ENCODE measurements at regions not wholly inside any gene's neighbourhood (a gene's known extent, or its start where the extent isn't known, plus 50 kb on each side); places are given as distances from the start of the nearest gene placed in this dataset.

DNA sequence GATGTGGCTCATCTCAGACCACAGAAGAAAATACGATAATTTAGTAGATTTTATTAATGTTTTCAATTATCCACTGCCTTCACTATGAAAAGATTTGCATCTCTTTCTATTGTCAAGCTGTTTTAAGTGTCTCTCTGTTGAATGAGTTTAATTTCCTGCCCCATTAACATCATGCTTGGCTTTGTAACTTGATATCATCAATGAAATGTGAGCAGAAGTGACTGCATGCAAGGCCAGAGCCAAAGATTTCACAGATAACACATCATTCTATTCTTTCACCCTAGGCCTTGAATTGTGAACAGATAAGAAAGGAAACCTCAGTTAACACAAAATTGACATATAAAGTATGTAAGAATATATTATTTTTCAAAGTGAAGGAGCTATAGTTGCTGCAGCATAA, 986.4 kb upstream of the CDH18 start:
- no peaks in the 10 kb centered on the region for H3K27me3 ChIP-seq (ENCODE audit: low read depth, low read length)
- no peak overlapping the region for H2AFZ ChIP-seq (ENCODE audit: low read depth, low read length)
- no peaks in the 10 kb centered on the region for H4K20me1 ChIP-seq (ENCODE audit: insufficient read depth, low read length)
- peaks cover 5% of the 10 kb centered on the region for H3K4me1 ChIP-seq (ENCODE audit: low read length)
- H3K9me3 ChIP-seq (ENCODE audit: insufficient read depth, low read length), result no peaks in the 10 kb centered on the region
- H3K79me2 ChIP-seq (ENCODE audit: low read length), result no peaks in the 10 kb centered on the region
- TF ChIP-seq, protein P1, sequence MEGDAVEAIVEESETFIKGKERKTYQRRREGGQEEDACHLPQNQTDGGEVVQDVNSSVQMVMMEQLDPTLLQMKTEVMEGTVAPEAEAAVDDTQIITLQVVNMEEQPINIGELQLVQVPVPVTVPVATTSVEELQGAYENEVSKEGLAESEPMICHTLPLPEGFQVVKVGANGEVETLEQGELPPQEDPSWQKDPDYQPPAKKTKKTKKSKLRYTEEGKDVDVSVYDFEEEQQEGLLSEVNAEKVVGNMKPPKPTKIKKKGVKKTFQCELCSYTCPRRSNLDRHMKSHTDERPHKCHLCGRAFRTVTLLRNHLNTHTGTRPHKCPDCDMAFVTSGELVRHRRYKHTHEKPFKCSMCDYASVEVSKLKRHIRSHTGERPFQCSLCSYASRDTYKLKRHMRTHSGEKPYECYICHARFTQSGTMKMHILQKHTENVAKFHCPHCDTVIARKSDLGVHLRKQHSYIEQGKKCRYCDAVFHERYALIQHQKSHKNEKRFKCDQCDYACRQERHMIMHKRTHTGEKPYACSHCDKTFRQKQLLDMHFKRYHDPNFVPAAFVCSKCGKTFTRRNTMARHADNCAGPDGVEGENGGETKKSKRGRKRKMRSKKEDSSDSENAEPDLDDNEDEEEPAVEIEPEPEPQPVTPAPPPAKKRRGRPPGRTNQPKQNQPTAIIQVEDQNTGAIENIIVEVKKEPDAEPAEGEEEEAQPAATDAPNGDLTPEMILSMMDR (IDR thresholded peaks at IDR 0.05; ENCODE audit: low read depth, low read length), result no peak
- no peak for TF ChIP-seq EZH2phosphoT487 (IDR thresholded peaks at IDR 0.05; ENCODE audit: low read depth)
- no peaks in the 10 kb centered on the region for H3K36me3 ChIP-seq (replicated peaks; ENCODE audit: low read depth, low read length)
- no peak overlapping the region for H3K9ac ChIP-seq (ENCODE audit: low read length)
- H3K4me2 ChIP-seq (ENCODE audit: low read length), result no peak overlapping the region
- no peak overlapping the region for H3K27ac ChIP-seq (ENCODE audit: low read length)
- H3K4me3 ChIP-seq (ENCODE audit: low read length), result no peak overlapping the region

DNA sequence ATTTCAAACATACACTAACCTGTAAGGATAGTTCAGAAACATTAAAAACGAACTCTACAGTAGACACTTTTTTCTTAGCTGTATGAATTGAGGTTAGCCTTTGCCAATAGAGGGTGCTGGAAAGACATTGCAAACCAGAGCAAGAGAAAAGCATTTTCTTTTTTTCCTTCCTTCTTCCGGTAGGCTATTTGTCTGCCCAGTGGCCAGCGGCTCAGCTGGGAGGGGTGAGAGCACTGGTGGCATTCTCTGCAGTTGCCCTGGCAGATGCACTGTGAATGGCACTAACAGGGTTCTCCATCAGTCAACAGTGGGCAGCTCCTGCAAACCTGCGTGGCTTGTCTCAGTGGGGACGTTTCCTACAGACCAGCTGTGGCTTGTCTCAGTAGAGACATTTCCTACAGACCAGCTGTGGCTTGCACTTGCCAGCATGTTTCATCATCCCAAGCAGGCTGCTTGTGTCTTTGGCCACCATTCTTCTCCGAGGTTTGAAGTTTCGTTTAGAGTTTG, 984.5 kb upstream of the CDH18 start:
- Histone ChIP-seq H3K9ac (ENCODE audit: low read length) (peak overlapping the region; percentile 64), H3K79me2 (ENCODE audit: low read length) (no peaks in the 10 kb centered on the region), H3K4me1 (ENCODE audit: low read length) (peaks cover 5% of the 10 kb centered on the region), H3K27me3 (ENCODE audit: low read depth, low read length) (no peaks in the 10 kb centered on the region), H2AFZ (ENCODE audit: low read depth, low read length) (peak overlapping the region; percentile 99), H3K36me3 (replicated peaks; ENCODE audit: low read depth, low read length) (no peaks in the 10 kb centered on the region), H3K9me3 (ENCODE audit: insufficient read depth, low read length) (no peaks in the 10 kb centered on the region), H3K27ac (ENCODE audit: low read length) (no peak overlapping the region; the same call in 1 of the 2 replicates), H3K4me3 (ENCODE audit: low read length) (peak overlapping the region; percentile 95), H4K20me1 (ENCODE audit: insufficient read depth, low read length) (no peaks in the 10 kb centered on the region), H3K4me2 (ENCODE audit: low read length) (peak overlapping the region; percentile 96)
- TF ChIP-seq EZH2phosphoT487 (IDR thresholded peaks at IDR 0.05; ENCODE audit: low read depth), result no peak
- TF ChIP-seq, protein P1 (IDR thresholded peaks at IDR 0.05; ENCODE audit: low read depth, low read length), result peak; percentile 68

DNA sequence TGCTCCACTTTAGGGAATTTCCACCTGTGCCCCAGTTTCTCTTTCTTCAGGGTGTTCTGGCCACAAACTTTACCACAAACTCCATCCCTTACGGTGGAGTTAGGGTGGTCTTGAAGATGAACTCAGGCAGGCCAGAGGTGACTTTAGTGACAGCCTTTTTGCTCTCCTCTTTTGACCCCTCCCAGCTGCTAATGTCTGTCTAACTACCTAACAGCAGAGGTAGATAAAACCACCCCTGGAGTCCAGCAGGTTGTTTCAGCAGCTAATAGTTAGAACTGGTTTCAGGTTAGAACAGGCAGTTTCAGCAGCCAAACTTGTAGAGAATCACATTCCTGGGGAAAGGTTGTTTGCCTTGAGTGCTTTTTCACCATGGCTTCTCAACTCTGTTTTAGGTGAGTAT, 971.3 kb upstream of the CDH18 start:
- no peak for TF ChIP-seq EZH2phosphoT487 (IDR thresholded peaks at IDR 0.05; ENCODE audit: low read depth)
- TF ChIP-seq, protein P1 (IDR thresholded peaks at IDR 0.05; ENCODE audit: low read depth, low read length), result no peak
- H3K27ac ChIP-seq (ENCODE audit: low read length), result no peak overlapping the region
- no peak overlapping the region for H3K4me2 ChIP-seq (ENCODE audit: low read length)
- no peaks in the 10 kb centered on the region for H4K20me1 ChIP-seq (ENCODE audit: insufficient read depth, low read length)
- no peak overlapping the region for H3K9ac ChIP-seq (ENCODE audit: low read length)
- H3K27me3 ChIP-seq (ENCODE audit: low read depth, low read length), result no peaks in the 10 kb centered on the region
- H3K9me3 ChIP-seq (ENCODE audit: insufficient read depth, low read length), result no peaks in the 10 kb centered on the region
- no peaks in the 10 kb centered on the region for H3K36me3 ChIP-seq (replicated peaks; ENCODE audit: low read depth, low read length)
- H3K4me3 ChIP-seq (ENCODE audit: low read length), result no peak overlapping the region
- H2AFZ ChIP-seq (ENCODE audit: low read depth, low read length), result no peak overlapping the region
- peaks cover 5% of the 10 kb centered on the region; the same call in 1 of the 2 replicates for H3K4me1 ChIP-seq (ENCODE audit: low read length)
- H3K79me2 ChIP-seq (ENCODE audit: low read length), result no peaks in the 10 kb centered on the region

DNA sequence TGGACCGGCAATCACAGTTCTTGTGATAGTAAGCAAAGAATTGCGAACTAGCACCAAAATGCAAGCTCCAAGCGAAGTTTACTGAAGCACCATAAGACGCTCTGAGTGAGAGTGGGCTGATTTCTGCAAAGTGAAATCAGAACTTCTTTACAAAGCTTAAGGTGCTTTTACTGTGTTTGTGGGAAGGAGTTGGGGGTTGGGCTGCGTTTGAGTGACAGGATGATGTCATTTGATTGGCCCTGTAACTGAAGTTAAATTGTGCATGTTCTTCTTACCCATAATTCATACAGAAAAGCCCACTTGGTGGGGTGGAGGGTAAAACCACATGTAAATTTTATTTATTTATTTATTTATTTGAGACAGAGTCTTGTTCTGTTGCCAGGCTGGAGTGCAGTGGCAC, 970.6 kb upstream of the CDH18 start:
- no peak overlapping the region for H2AFZ ChIP-seq (ENCODE audit: low read depth, low read length)

More for the DNA sequence above, 970.6 kb upstream of the CDH18 start:
- H4K20me1 ChIP-seq (ENCODE audit: insufficient read depth, low read length), result no peaks in the 10 kb centered on the region
- peaks cover 5% of the 10 kb centered on the region; the same call in 1 of the 2 replicates for H3K4me1 ChIP-seq (ENCODE audit: low read length)
- TF ChIP-seq, protein P1 (IDR thresholded peaks at IDR 0.05; ENCODE audit: low read depth, low read length), result no peak
- TF ChIP-seq EZH2phosphoT487 (IDR thresholded peaks at IDR 0.05; ENCODE audit: low read depth), result no peak
- H3K4me2 ChIP-seq (ENCODE audit: low read length), result no peak overlapping the region
- H3K9me3 ChIP-seq (ENCODE audit: insufficient read depth, low read length), result no peaks in the 10 kb centered on the region
- H3K27me3 ChIP-seq (ENCODE audit: low read depth, low read length), result no peaks in the 10 kb centered on the region
- no peaks in the 10 kb centered on the region for H3K79me2 ChIP-seq (ENCODE audit: low read length)
- H3K4me3 ChIP-seq (ENCODE audit: low read length), result no peak overlapping the region
- H3K27ac ChIP-seq (ENCODE audit: low read length), result no peak overlapping the region
- H3K9ac ChIP-seq (ENCODE audit: low read length), result no peak overlapping the region
- H3K36me3 ChIP-seq (replicated peaks; ENCODE audit: low read depth, low read length), result no peaks in the 10 kb centered on the region
